ENCODE measurements at regions not wholly inside any gene's neighbourhood (a gene's known extent, or its start where the extent isn't known, plus 50 kb on each side); places are given as distances from the start of the nearest gene placed in this dataset.

GRCh38 chr2:216971593-216971992, 111.7 kb upstream of the TNP1 start:
- Histone ChIP-seq H2AFZ (ENCODE audit: insufficient read depth, low read depth, low read length, poor library complexity, severe bottlenecking) (no peak overlapping the region), H3K27me3 (ENCODE audit: control insufficient read depth in 2 of 2, insufficient read depth in 2 of 2, low read length in 2 of 2) (peaks cover 0 to 2% of the 10 kb centered on the region in 2 donors), H3K4me2 (replicated peaks; ENCODE audit: extremely low read depth, low read length, poor library complexity, severe bottlenecking) (no peak overlapping the region), H3K9ac (ENCODE audit: insufficient read depth, low read length, poor library complexity, severe bottlenecking) (no peak overlapping the region), H3K4me3 (replicated peaks in 1 of 3; ENCODE audit: low read depth in 2 of 3, low read length in 3 of 3) (no peak overlapping the region), H3K36me3 (replicated peaks in 1 of 2; ENCODE audit: control insufficient read depth in 1 of 2, insufficient read depth in 2 of 2, low read length in 2 of 2) (no peaks in the 10 kb centered on the region), H3K4me1 (ENCODE audit: control insufficient read depth in 1 of 2, insufficient read depth in 2 of 2, low read length in 2 of 2) (no peaks in the 10 kb centered on the region), H3K27ac (ENCODE audit: low read depth in 1 of 2, low read length in 2 of 2) (no peak overlapping the region), H4K20me1 (ENCODE audit: insufficient read depth, low read length) (no peaks in the 10 kb centered on the region), H3K9me3 (replicated peaks in 1 of 2; ENCODE audit: control insufficient read depth in 1 of 2, insufficient read depth in 1 of 2, low read length in 2 of 2) (no peaks in the 10 kb centered on the region), H3K79me2 (ENCODE audit: insufficient read depth, low read length) (no peaks in the 10 kb centered on the region)
- intact Hi-C loops (cut with micrococcal nuclease): no loop called here
- no peak overlapping the region for H3K4me3 Mint-ChIP-seq
- TF ChIP-seq CTCF (IDR thresholded peaks at IDR 0.05): no peak
- peaks cover 0 to 5% (median 2%) of the 10 kb centered on the region in 7 donors for H3K9me3 Mint-ChIP-seq
- no peaks in the 10 kb centered on the region for H3K4me1 Mint-ChIP-seq
- DNase-seq: no peak
- WGBS (ENCODE audit: insufficient coverage): no CpG with 5 or more reads among the region's 2 CpGs
- H3K27ac Mint-ChIP-seq: no peak overlapping the region
- H3K36me3 Mint-ChIP-seq: no peaks in the 10 kb centered on the region
- peaks cover 2 to 9% (median 7%) of the 10 kb centered on the region in 3 donors for H3K27me3 Mint-ChIP-seq (ENCODE audit: low read depth in 3 of 3)

DNA sequence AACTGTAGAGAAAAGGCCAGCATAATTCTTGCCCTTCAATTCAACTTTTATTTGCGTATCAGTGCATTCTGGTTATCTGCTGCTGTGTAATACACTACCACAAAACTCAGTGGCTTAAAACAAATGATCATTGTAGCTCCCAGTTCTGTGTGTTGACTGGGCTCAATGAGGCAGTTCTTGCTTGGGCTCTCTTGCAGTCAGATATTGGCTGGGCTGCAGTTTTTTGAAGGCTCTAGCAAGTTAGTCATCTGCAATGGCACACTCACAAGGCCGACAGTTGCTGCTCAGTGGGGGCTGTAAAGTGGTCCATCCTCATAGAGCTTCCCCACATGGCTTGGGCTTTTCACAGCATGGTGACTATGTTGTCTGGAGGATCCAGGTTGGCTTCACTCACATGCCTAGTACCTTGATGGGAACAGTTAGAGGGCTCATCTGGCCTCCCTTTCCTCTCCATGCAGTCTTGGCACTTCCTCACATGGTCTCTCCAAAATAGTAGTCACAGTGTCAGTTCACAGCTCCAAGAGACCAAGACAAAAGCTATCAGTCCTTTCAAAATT, 110.6 kb upstream of the TNP1 start:
- H3K4me3 ChIP-seq (replicated peaks in 1 of 3; ENCODE audit: low read depth in 2 of 3, low read length in 3 of 3): no peak overlapping the region
- H3K9ac ChIP-seq (ENCODE audit: insufficient read depth, low read length, poor library complexity, severe bottlenecking): no peak overlapping the region
- no peak overlapping the region for H3K27ac Mint-ChIP-seq
- no peak overlapping the region for H3K4me3 Mint-ChIP-seq
- intact Hi-C loops (cut with micrococcal nuclease): no loop called here
- H3K4me1 ChIP-seq (ENCODE audit: control insufficient read depth in 1 of 2, insufficient read depth in 2 of 2, low read length in 2 of 2): no peaks in the 10 kb centered on the region
- H3K4me1 Mint-ChIP-seq: no peaks in the 10 kb centered on the region
- H3K27me3 ChIP-seq (ENCODE audit: control insufficient read depth in 2 of 2, insufficient read depth in 2 of 2, low read length in 2 of 2): peaks cover 0 to 2% of the 10 kb centered on the region in 2 donors
- no peaks in the 10 kb centered on the region for H4K20me1 ChIP-seq (ENCODE audit: insufficient read depth, low read length)
- WGBS (ENCODE audit: insufficient coverage): 100% methylated on average over 1 of the region's 2 CpGs
- no peak overlapping the region for H3K4me2 ChIP-seq (replicated peaks; ENCODE audit: extremely low read depth, low read length, poor library complexity, severe bottlenecking)
- no peak for TF ChIP-seq CTCF (IDR thresholded peaks at IDR 0.05)
- peaks cover 0 to 5% (median 2%) of the 10 kb centered on the region in 7 donors for H3K9me3 Mint-ChIP-seq
- H3K79me2 ChIP-seq (ENCODE audit: insufficient read depth, low read length): no peaks in the 10 kb centered on the region
- DNase-seq: no peak
- no peaks in the 10 kb centered on the region for H3K9me3 ChIP-seq (replicated peaks in 1 of 2; ENCODE audit: control insufficient read depth in 1 of 2, insufficient read depth in 1 of 2, low read length in 2 of 2)
- no peak overlapping the region for H2AFZ ChIP-seq (ENCODE audit: insufficient read depth, low read depth, low read length, poor library complexity, severe bottlenecking)
- no peak overlapping the region for H3K27ac ChIP-seq (ENCODE audit: low read depth in 1 of 2, low read length in 2 of 2)
- H3K36me3 ChIP-seq (replicated peaks in 1 of 2; ENCODE audit: control insufficient read depth in 1 of 2, insufficient read depth in 2 of 2, low read length in 2 of 2): no peaks in the 10 kb centered on the region
- H3K27me3 Mint-ChIP-seq (ENCODE audit: low read depth in 3 of 3): peaks cover 2 to 9% (median 7%) of the 10 kb centered on the region in 3 donors
- no peaks in the 10 kb centered on the region for H3K36me3 Mint-ChIP-seq

Measured in CD14-positive monocyte (primary cell).